HG03378 (cell line): ENCODE measurements at regions not wholly inside any gene's neighbourhood (a gene's known extent, or its start where the extent isn't known, plus 50 kb on each side); places are given as distances from the start of the nearest gene placed in this dataset.

Experiments used
- ATAC-seq: cut with Tn5 transposase; IDR thresholded peaks from one replicate; pipeline ENCODE4 v1.9.1; 2021; ENCODE audit warnings: mild to moderate bottlenecking, moderate library complexity; ENCODE audit not compliant: unreplicated experiment

GRCh38 chr4:133493776-133494175 lies 344.7 kb downstream of the PCDH10 start:
- no peak for ATAC-seq

GRCh38 chr4:133493241-133493640 lies 344.1 kb downstream of the PCDH10 start:
- no peak for ATAC-seq

- ATAC-seq: no peak
Observed at GRCh38 chr4:133484287-133484686, 335.2 kb downstream of the PCDH10 start.

GRCh38 chr4:133483600-133484246 lies 334.6 kb downstream of the PCDH10 start:
- ATAC-seq: no peak

GRCh38 chr4:133476063-133476462 lies 327.0 kb downstream of the PCDH10 start:
- no peak for ATAC-seq

GRCh38 chr4:133474501-133474900 lies 325.4 kb downstream of the PCDH10 start:
- ATAC-seq: no peak

- no peak for ATAC-seq
Observed at GRCh38 chr4:133472244-133472643, 323.1 kb downstream of the PCDH10 start.

GRCh38 chr4:133467290-133467947 lies 318.3 kb downstream of the PCDH10 start:
- ATAC-seq: no peak

GRCh38 chr4:133465022-133465421 lies 315.9 kb downstream of the PCDH10 start:
- no peak for ATAC-seq

- no peak for ATAC-seq
Observed at GRCh38 chr4:133464311-133464710, 315.2 kb downstream of the PCDH10 start.

- ATAC-seq: no peak
Observed at GRCh38 chr4:133452678-133453077, 303.6 kb downstream of the PCDH10 start.

- ATAC-seq: no peak
Observed at GRCh38 chr4:133450813-133451212, 301.7 kb downstream of the PCDH10 start.

GRCh38 chr4:133440404-133440803 lies 291.3 kb downstream of the PCDH10 start:
- no peak for ATAC-seq

- ATAC-seq: no peak
Observed at GRCh38 chr4:133439830-133440229, 290.7 kb downstream of the PCDH10 start.

GRCh38 chr4:133424605-133425004 lies 275.5 kb downstream of the PCDH10 start:
- no peak for ATAC-seq

- ATAC-seq: no peak
Observed at GRCh38 chr4:133403913-133404312, 254.8 kb downstream of the PCDH10 start.

GRCh38 chr4:133402616-133403015 lies 253.5 kb downstream of the PCDH10 start:
- no peak for ATAC-seq

- no peak for ATAC-seq
Observed at GRCh38 chr4:133394971-133395627, 246.0 kb downstream of the PCDH10 start.

GRCh38 chr4:133390198-133390855 lies 241.2 kb downstream of the PCDH10 start:
- ATAC-seq: no peak

GRCh38 chr4:133389029-133389428 lies 239.9 kb downstream of the PCDH10 start:
- no peak for ATAC-seq

GRCh38 chr4:133385161-133385954 lies 236.3 kb downstream of the PCDH10 start:
- ATAC-seq: no peak
